ENCODE measurements at regions not wholly inside any gene's neighbourhood (a gene's known extent, or its start where the extent isn't known, plus 50 kb on each side); places are given as distances from the start of the nearest gene placed in this dataset.

- TF ChIP-seq FOXJ3 (CRISPR knock-in tag; IDR thresholded peaks at IDR 0.05; ENCODE audit: borderline replicate concordance) (no peak), ZNF850 (CRISPR knock-in tag; conservative IDR thresholded peaks at IDR 0.05) (no peak), GLI4 (CRISPR knock-in tag; IDR thresholded peaks at IDR 0.05; ENCODE audit: borderline replicate concordance) (no peak), SIX4 (CRISPR knock-in tag; IDR thresholded peaks at IDR 0.05) (no peak), HBP1 (CRISPR knock-in tag; IDR thresholded peaks at IDR 0.05; ENCODE audit: low read depth) (no peak), YEATS2 (CRISPR knock-in tag; IDR thresholded peaks at IDR 0.05; ENCODE audit: borderline replicate concordance) (no peak), HNF4G (IDR thresholded peaks at IDR 0.05; ENCODE audit: borderline replicate concordance, low read depth, low read length) (no peak), HNF4G (CRISPR knock-in tag; IDR thresholded peaks at IDR 0.05; ENCODE audit: borderline replicate concordance, low read depth) (no peak), KDM6A (CRISPR knock-in tag; IDR thresholded peaks at IDR 0.05; ENCODE audit: low read depth) (no peak), HNRNPH1 (optimal IDR thresholded peaks at IDR 0.05; ENCODE audit: low read depth, low read length) (no peak), TCF7L2 (IDR thresholded peaks at IDR 0.05; ENCODE audit: low read depth, low read length) (no peak)
Observed at GRCh38 chr12:4221258-4221620, 52.3 kb upstream of the CCND2 start (continued).

- DNase-seq (ENCODE audit: low spot score) (no peak), ATAC-seq (no peak), FAIRE-seq (no peak)
- no peaks in the 10 kb centered on the region for H3K79me2 ChIP-seq (ENCODE audit: insufficient read depth, low read length)
- ChIA-PET CTCF (ENCODE audit: low intra/inter-chr PET ratio, low total read pairs) (no interaction called here), POLR2A (no interaction called here)
- intact Hi-C loops (cut with micrococcal nuclease; ENCODE audit: unreplicated experiment) = no loop called here
- no peaks in the 10 kb centered on the region for H3K9me3 ChIP-seq (ENCODE audit: low read length)
- no peaks in the 10 kb centered on the region for H3K36me3 ChIP-seq (replicated peaks in 1 of 2; ENCODE audit: control insufficient read depth in 1 of 2, insufficient read depth in 2 of 2, low read length in 2 of 2)
- no peaks in the 10 kb centered on the region for H3K4me1 ChIP-seq (ENCODE audit: insufficient read depth, low read length)
- no peak overlapping the region for H3K9ac ChIP-seq (ENCODE audit: insufficient read depth, low read depth, low read length)
- H3K27me3 ChIP-seq (ENCODE audit: control insufficient read depth in 1 of 2, insufficient read depth in 2 of 2, low read length in 2 of 2) = peaks cover 0 to 20% of the 10 kb centered on the region in 2 experiments; a peak in 2 of 5 replicates
- BruUV-seq (replicated peaks) = no TSS peak
- no peak overlapping the region for H3K27ac ChIP-seq (ENCODE audit: extremely low read length, insufficient read depth, low read length)
- no peaks in the 10 kb centered on the region for H4K20me1 ChIP-seq (ENCODE audit: insufficient read depth, low read length)
- H3K4me3 ChIP-seq (replicated peaks in 1 of 3; ENCODE audit: insufficient read depth in 1 of 3, low read depth in 2 of 3, low read length in 3 of 3) = no peak overlapping the region
- in situ Hi-C loops (cut with HindIII; ENCODE audit: extremely low pct_ligation_motif_present, low pct_unique_long_range_greater_than_20kb) = no loop called here
- 23% methylated on average over 7 of the region's 7 CpGs for WGBS (ENCODE audit: low lambda C conversion rate)
- no peak overlapping the region for H2AFZ ChIP-seq (ENCODE audit: low read length)
- H3K4me2 ChIP-seq (ENCODE audit: low read depth, low read length) = no peak overlapping the region
- TF ChIP-seq ZUFSP (CRISPR knock-in tag; IDR thresholded peaks at IDR 0.05; ENCODE audit: borderline replicate concordance) = no peak
- no peak for TF ChIP-seq ZBTB37 (CRISPR knock-in tag; IDR thresholded peaks at IDR 0.05)
- no peak for TF ChIP-seq E2F1 (CRISPR knock-in tag; IDR thresholded peaks at IDR 0.05)
- TF ChIP-seq EEA1 (CRISPR knock-in tag; IDR thresholded peaks at IDR 0.05; ENCODE audit: borderline replicate concordance) = no peak
Observed at GRCh38 chr12:4220536-4221257, 52.9 kb upstream of the CCND2 start.
